H9 (cell line): ENCODE measurements at regions not wholly inside any gene's neighbourhood (a gene's known extent, or its start where the extent isn't known, plus 50 kb on each side); places are given as distances from the start of the nearest gene placed in this dataset.

Experiments
- DNase-seq: peaks from one replicate; pipeline ENCODE4 v3.0.0-alpha.2; 2017
- H2AFZ ChIP-seq: one replicate; pipeline ENCODE4 v1.6.1; 2013; ENCODE audit warnings: mild to moderate bottlenecking, low read length, control low read depth, moderate library complexity
- H2AK5ac ChIP-seq: 2 replicates; pipeline ENCODE4 v1.6.1; 2013; ENCODE audit warnings: low read length, control low read depth, mixed read lengths; ENCODE audit not compliant: insufficient read length
- H2BK120ac ChIP-seq: one replicate; pipeline ENCODE4 v1.6.1; 2013; ENCODE audit warnings: low read depth, mild to moderate bottlenecking, low read length, control low read depth, inconsistent platforms; ENCODE audit not compliant: poor library complexity, severe bottlenecking
- H2BK12ac ChIP-seq: 2 replicates; pipeline ENCODE4 v1.6.1; 2013; ENCODE audit warnings: low read length, control low read depth, mixed read lengths, low read depth; ENCODE audit not compliant: insufficient read length
- H2BK15ac ChIP-seq: 2 replicates; pipeline ENCODE4 v1.6.1; 2013; ENCODE audit warnings: low read depth, low read length, control low read depth
- H2BK20ac ChIP-seq: one replicate; pipeline ENCODE4 v1.6.1; 2013; ENCODE audit warnings: low read depth, mild to moderate bottlenecking, low read length, control low read depth, inconsistent platforms; ENCODE audit not compliant: poor library complexity, severe bottlenecking
- H2BK5ac ChIP-seq: 2 replicates; pipeline ENCODE4 v1.6.1; 2013; ENCODE audit warnings: low read length, control low read depth, mixed read lengths; ENCODE audit not compliant: insufficient read length
- H3K14ac ChIP-seq: 2 replicates; pipeline ENCODE4 v1.6.1; 2013; ENCODE audit warnings: low read length, control low read depth; ENCODE audit not compliant: insufficient read depth
- H3K18ac ChIP-seq: 2 replicates; pipeline ENCODE4 v1.6.1; 2013; ENCODE audit warnings: low read depth, mild to moderate bottlenecking, mixed read lengths, low read length, control low read depth; ENCODE audit not compliant: insufficient read length
- H3K23ac ChIP-seq: 2 replicates; pipeline ENCODE4 v1.6.1; 2013; ENCODE audit warnings: low read length, control low read depth, mixed read lengths, low read depth; ENCODE audit not compliant: insufficient read length
- H3K23me2 ChIP-seq: 2 replicates; pipeline ENCODE4 v1.6.1; 2013; ENCODE audit warnings: low read depth, mild to moderate bottlenecking, mixed read lengths, low read length, control low read depth; ENCODE audit not compliant: insufficient read length, poor library complexity, severe bottlenecking
- H3K27ac ChIP-seq: 2 replicates; pipeline ENCODE4 v1.5.1; 2013; ENCODE audit warnings: low read length, control low read depth, mixed read lengths, low read depth; ENCODE audit not compliant: insufficient read length
- H3K27me3 ChIP-seq: 2 replicates; pipeline ENCODE4 v1.6.1; 2013; ENCODE audit warnings: low read length, control low read depth, inconsistent platforms; ENCODE audit not compliant: insufficient read depth
- H3K4ac ChIP-seq: 2 replicates; pipeline ENCODE4 v1.6.1; 2013; ENCODE audit warnings: low read depth, mild to moderate bottlenecking, control low read depth, inconsistent platforms, low read length, moderate library complexity
- H3K4me1 ChIP-seq: 2 replicates; pipeline ENCODE4 v1.6.1; 2013; ENCODE audit warnings: low read length, control low read depth, inconsistent platforms; ENCODE audit not compliant: insufficient read depth
- H3K4me2 ChIP-seq: 2 replicates; pipeline ENCODE4 v1.6.1; 2013; ENCODE audit warnings: low read length, control low read depth, mixed read lengths; ENCODE audit not compliant: insufficient read length, insufficient read depth
- H3K56ac ChIP-seq: 2 replicates; pipeline ENCODE4 v1.6.1; 2013; ENCODE audit warnings: low read depth, mild to moderate bottlenecking, mixed read lengths, low read length, control low read depth; ENCODE audit not compliant: insufficient read length
- H3K79me1 ChIP-seq: 2 replicates; pipeline ENCODE4 v1.6.1; 2013; ENCODE audit warnings: low read depth, mild to moderate bottlenecking, moderate library complexity, low read length, control low read depth, inconsistent platforms; ENCODE audit not compliant: insufficient read depth, poor library complexity, severe bottlenecking
- H3K79me2 ChIP-seq: 2 replicates; pipeline ENCODE4 v1.6.1; 2013; ENCODE audit warnings: low read length, control low read depth, inconsistent platforms; ENCODE audit not compliant: insufficient read depth
- H3K9ac ChIP-seq: 2 replicates; pipeline ENCODE4 v1.6.1; 2013; ENCODE audit warnings: low read length, control low read depth, mixed read lengths; ENCODE audit not compliant: insufficient read length; ENCODE audit errors: extremely low read depth
- H3K9me3 ChIP-seq: one replicate; pipeline ENCODE4 v1.6.1; 2013; ENCODE audit warnings: low read depth, low read length, inconsistent platforms; ENCODE audit not compliant: control insufficient read depth
- H3T11ph ChIP-seq: one replicate; pipeline ENCODE4 v1.6.1; 2013; ENCODE audit warnings: mild to moderate bottlenecking, low read length, control low read depth, inconsistent platforms
- H4K20me1 ChIP-seq: one replicate; pipeline ENCODE4 v1.6.1; 2013; ENCODE audit not compliant: control insufficient read depth, insufficient read length, insufficient read depth
- H4K5ac ChIP-seq: 2 replicates; pipeline ENCODE4 v1.6.1; 2013; ENCODE audit warnings: low read depth, mild to moderate bottlenecking, mixed read lengths, low read length, control low read depth; ENCODE audit not compliant: insufficient read length
- H4K8ac ChIP-seq: replicated peaks from 2 replicates; pipeline ENCODE4 v1.6.1; 2013; ENCODE audit warnings: low read length, control low read depth, mixed read lengths, low read depth; ENCODE audit not compliant: insufficient read length
- H4K91ac ChIP-seq: 2 replicates; pipeline ENCODE4 v1.6.1; 2013; ENCODE audit warnings: low read depth, mild to moderate bottlenecking, moderate library complexity, mixed read lengths, low read length, control low read depth; ENCODE audit not compliant: insufficient read length
- H3K27ac Mint-ChIP-seq, 3 experiments: 2 replicates in 2 of 3; 3 replicates in 1 of 3; pipeline ENCODE4 v1.8.0; 2020 to 2021; ENCODE audit warnings: mixed read lengths in 3 of 3, mild to moderate bottlenecking in 1 of 3, moderate library complexity in 1 of 3
- H3K27me3 Mint-ChIP-seq: 2 replicates; pipeline ENCODE4 v1.8.0; 2021; ENCODE audit warnings: low read depth, mild to moderate bottlenecking, moderate library complexity, mixed read lengths
- H3K36me3 Mint-ChIP-seq, 3 experiments: 2 replicates in 2 of 3; 3 replicates in 1 of 3; pipeline ENCODE4 v1.8.0; 2020 to 2021; ENCODE audit warnings: low read depth in 3 of 3, mixed read lengths in 3 of 3; ENCODE audit not compliant: insufficient read depth in 1 of 3
- H3K4me1 Mint-ChIP-seq, 2 experiments: 2 replicates each; pipeline ENCODE4 v1.8.0; 2020; ENCODE audit warnings: mixed read lengths in 2 of 2
- H3K4me3 Mint-ChIP-seq, 2 experiments: 2 replicates in 1 of 2; 3 replicates in 1 of 2; pipeline ENCODE4 v1.8.0; 2020 to 2021; ENCODE audit warnings: mild to moderate bottlenecking in 2 of 2, mixed read lengths in 2 of 2, moderate library complexity in 1 of 2
- H3K9me3 Mint-ChIP-seq, 2 experiments: 2 replicates in 1 of 2; 3 replicates in 1 of 2; pipeline ENCODE4 v1.8.0; 2020; ENCODE audit warnings: mild to moderate bottlenecking in 2 of 2, mixed read lengths in 2 of 2, moderate library complexity in 1 of 2
- WGBS: extraction: QIAGEN DNeasy Blood & Tissue Kit; methylation state at CpG from one replicate; pipeline ENCODE4 v1.1.7; 2013; ENCODE audit warnings: missing lambda C conversion rate, low lambda C conversion rate, mixed read lengths; ENCODE audit not compliant: insufficient read length; ENCODE audit errors: extremely low coverage; 5-methylcytosine and 5-hydroxymethylcytosine counted together
- TF ChIP-seq, protein P1 (sequence below): fragments of 200-600 bp; sonication (generic); conservative IDR thresholded peaks from 3 replicates; pipeline ENCODE4 v1.8.0; 2021; ENCODE audit warnings: antibody characterized with exemption, mild to moderate bottlenecking

- Mint-ChIP-seq H3K36me3 (no peaks in the 10 kb centered on the region), H3K9me3 (no peaks in the 10 kb centered on the region), H3K4me3 (no peak overlapping the region), H3K27me3 (peaks cover 13% of the 10 kb centered on the region), H3K4me1 (peaks cover 3 to 8% of the 10 kb centered on the region in 2 experiments; a peak in 2 of 4 replicates), H3K27ac (no peak overlapping the region; a peak in 1 of 7 replicates)
- DNase-seq, result no peak
- no CpG with 5 or more reads among the region's 5 CpGs for WGBS
- Histone ChIP-seq H3K27me3 (no peaks in the 10 kb centered on the region), H2BK120ac (no peak overlapping the region), H3K23me2 (no peaks in the 10 kb centered on the region), H2AK5ac (no peak overlapping the region), H2BK12ac (no peak overlapping the region), H4K20me1 (no peaks in the 10 kb centered on the region), H2BK20ac (no peak overlapping the region), H2BK5ac (no peak overlapping the region), H3K56ac (no peak overlapping the region), H3K23ac (no peak overlapping the region), H4K8ac (no peak overlapping the region), H3K4me1 (no peaks in the 10 kb centered on the region), H3K27ac (no peak overlapping the region), H4K5ac (no peak overlapping the region), H3K4ac (no peak overlapping the region), H3K79me1 (no peaks in the 10 kb centered on the region), H2BK15ac (no peak overlapping the region), H3T11ph (no peak overlapping the region), H4K91ac (no peak overlapping the region), H2AFZ (no peak overlapping the region), H3K4me2 (no peak overlapping the region), H3K14ac (no peak overlapping the region), H3K79me2 (no peaks in the 10 kb centered on the region), H3K18ac (no peak overlapping the region), H3K9ac (no peak overlapping the region), H3K9me3 (no peaks in the 10 kb centered on the region)
- TF ChIP-seq, protein P1, sequence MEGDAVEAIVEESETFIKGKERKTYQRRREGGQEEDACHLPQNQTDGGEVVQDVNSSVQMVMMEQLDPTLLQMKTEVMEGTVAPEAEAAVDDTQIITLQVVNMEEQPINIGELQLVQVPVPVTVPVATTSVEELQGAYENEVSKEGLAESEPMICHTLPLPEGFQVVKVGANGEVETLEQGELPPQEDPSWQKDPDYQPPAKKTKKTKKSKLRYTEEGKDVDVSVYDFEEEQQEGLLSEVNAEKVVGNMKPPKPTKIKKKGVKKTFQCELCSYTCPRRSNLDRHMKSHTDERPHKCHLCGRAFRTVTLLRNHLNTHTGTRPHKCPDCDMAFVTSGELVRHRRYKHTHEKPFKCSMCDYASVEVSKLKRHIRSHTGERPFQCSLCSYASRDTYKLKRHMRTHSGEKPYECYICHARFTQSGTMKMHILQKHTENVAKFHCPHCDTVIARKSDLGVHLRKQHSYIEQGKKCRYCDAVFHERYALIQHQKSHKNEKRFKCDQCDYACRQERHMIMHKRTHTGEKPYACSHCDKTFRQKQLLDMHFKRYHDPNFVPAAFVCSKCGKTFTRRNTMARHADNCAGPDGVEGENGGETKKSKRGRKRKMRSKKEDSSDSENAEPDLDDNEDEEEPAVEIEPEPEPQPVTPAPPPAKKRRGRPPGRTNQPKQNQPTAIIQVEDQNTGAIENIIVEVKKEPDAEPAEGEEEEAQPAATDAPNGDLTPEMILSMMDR, result no peak
Observed at GRCh38 chr20:60420676-60421229, 462.5 kb downstream of the CDH26 start.
